Body of pancreas (tissue), 4 donors: ENCODE measurements at regions not wholly inside any gene's neighbourhood (a gene's known extent, or its start where the extent isn't known, plus 50 kb on each side); places are given as distances from the start of the nearest gene placed in this dataset.

Source experiments
- POLR2A ChIP-seq, 3 donors: fragments of 450-650 bp; IDR thresholded peaks; one replicate each; pipeline ENCODE4 v1.6.1; 2016; ENCODE audit warnings: antibody characterized with exemption in 3 of 3, mild to moderate bottlenecking in 2 of 3
- TF ChIP-seq, protein P1 (sequence below), 7 experiments: fragments of 450-650 bp in 4 of 7; fragments of 200-600 bp in 3 of 7; sonication (generic) in 3 of 7; IDR thresholded peaks; one replicate each; pipeline ENCODE4 v1.5.1; 2016 to 2019; ENCODE audit warnings: antibody characterized with exemption in 7 of 7

DNA sequence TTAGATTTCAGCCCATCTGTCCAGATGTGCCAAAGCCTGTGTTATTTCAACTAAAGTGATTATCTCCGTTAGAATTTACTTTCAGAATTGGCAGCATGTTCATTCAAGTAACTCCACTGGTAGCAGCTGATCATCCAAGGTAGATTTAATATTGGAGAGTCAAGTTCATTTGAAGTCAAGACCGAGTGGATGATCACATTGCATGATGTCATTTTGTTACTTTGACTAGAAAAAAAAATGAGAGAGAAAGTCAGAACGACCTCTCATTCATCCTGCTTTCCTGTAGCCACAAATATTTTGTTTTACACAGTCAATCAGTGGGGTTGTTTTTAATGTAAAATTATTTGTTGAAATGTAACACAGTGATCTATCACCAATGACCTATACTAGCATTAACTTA is 196.7 kb upstream of the PHYHIPL start:
- TF ChIP-seq, protein P1, sequence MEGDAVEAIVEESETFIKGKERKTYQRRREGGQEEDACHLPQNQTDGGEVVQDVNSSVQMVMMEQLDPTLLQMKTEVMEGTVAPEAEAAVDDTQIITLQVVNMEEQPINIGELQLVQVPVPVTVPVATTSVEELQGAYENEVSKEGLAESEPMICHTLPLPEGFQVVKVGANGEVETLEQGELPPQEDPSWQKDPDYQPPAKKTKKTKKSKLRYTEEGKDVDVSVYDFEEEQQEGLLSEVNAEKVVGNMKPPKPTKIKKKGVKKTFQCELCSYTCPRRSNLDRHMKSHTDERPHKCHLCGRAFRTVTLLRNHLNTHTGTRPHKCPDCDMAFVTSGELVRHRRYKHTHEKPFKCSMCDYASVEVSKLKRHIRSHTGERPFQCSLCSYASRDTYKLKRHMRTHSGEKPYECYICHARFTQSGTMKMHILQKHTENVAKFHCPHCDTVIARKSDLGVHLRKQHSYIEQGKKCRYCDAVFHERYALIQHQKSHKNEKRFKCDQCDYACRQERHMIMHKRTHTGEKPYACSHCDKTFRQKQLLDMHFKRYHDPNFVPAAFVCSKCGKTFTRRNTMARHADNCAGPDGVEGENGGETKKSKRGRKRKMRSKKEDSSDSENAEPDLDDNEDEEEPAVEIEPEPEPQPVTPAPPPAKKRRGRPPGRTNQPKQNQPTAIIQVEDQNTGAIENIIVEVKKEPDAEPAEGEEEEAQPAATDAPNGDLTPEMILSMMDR (IDR thresholded peaks at IDR 0.05) = no peak
- TF ChIP-seq POLR2A (IDR thresholded peaks at IDR 0.05) = no peak
